GM06990 (cell line): ENCODE measurements at regions not wholly inside any gene's neighbourhood (a gene's known extent, or its start where the extent isn't known, plus 50 kb on each side); places are given as distances from the start of the nearest gene placed in this dataset.

Experiments used
- DNase-seq: peaks from one replicate; pipeline ENCODE4 v3.0.0-alpha.2; 2011; ENCODE audit not compliant: insufficient read length; ENCODE audit errors: extremely low read depth
- H3K27me3 ChIP-seq: replicated peaks from 2 replicates; pipeline ENCODE4 v1.6.0; 2011; ENCODE audit warnings: low read length; ENCODE audit not compliant: control insufficient read depth, insufficient read depth
- H3K36me3 ChIP-seq: 2 replicates; pipeline ENCODE4 v1.5.1; 2011; ENCODE audit warnings: low read length; ENCODE audit not compliant: control insufficient read depth, insufficient read depth
- H3K4me3 ChIP-seq: replicated peaks from 2 replicates; pipeline ENCODE4 v1.5.1; 2011; ENCODE audit warnings: low read depth, mild to moderate bottlenecking, control low read depth, low read length
- CTCF ChIP-seq: IDR thresholded peaks from 2 replicates; pipeline ENCODE4 v1.5.1; 2011; ENCODE audit warnings: low read length, control low read depth, mild to moderate bottlenecking, inconsistent platforms; ENCODE audit not compliant: insufficient read depth, poor library complexity, severe bottlenecking

GRCh38 chr11:105553025-105553424, 56.8 kb upstream of the GRIA4 start:
- Histone ChIP-seq H3K36me3 (no peaks in the 10 kb centered on the region), H3K27me3 (no peaks in the 10 kb centered on the region; the same call in 1 of the 2 replicates), H3K4me3 (no peak overlapping the region)
- TF ChIP-seq CTCF: no peak
- DNase-seq: no peak

- no peak for TF ChIP-seq CTCF
- Histone ChIP-seq H3K4me3 (no peak overlapping the region), H3K27me3 (no peaks in the 10 kb centered on the region; the same call in 1 of the 2 replicates), H3K36me3 (no peaks in the 10 kb centered on the region)
- no peak for DNase-seq
These were observed 61.5 kb upstream of the GRIA4 start for GRCh38 chr11:105548359-105548758.

GRCh38 chr11:105538588-105538987, 71.3 kb upstream of the GRIA4 start:
- H3K27me3 ChIP-seq: no peaks in the 10 kb centered on the region
- TF ChIP-seq CTCF: no peak
- DNase-seq: no peak

GRCh38 chr11:105537531-105537930, 72.3 kb upstream of the GRIA4 start:
- no peak for TF ChIP-seq CTCF
- Histone ChIP-seq H3K36me3 (no peaks in the 10 kb centered on the region), H3K27me3 (no peaks in the 10 kb centered on the region), H3K4me3 (no peak overlapping the region)
- no peak for DNase-seq

More at GRCh38 chr11:105538588-105538987, 71.3 kb upstream of the GRIA4 start:
- H3K4me3 ChIP-seq: no peak overlapping the region
- no peaks in the 10 kb centered on the region for H3K36me3 ChIP-seq

- H3K27me3 ChIP-seq: no peaks in the 10 kb centered on the region
- no peaks in the 10 kb centered on the region for H3K36me3 ChIP-seq
- DNase-seq: no peak
- H3K4me3 ChIP-seq: no peak overlapping the region
- no peak for TF ChIP-seq CTCF
These were observed 85.6 kb upstream of the GRIA4 start for GRCh38 chr11:105524286-105524685.

- DNase-seq: no peak
- no peaks in the 10 kb centered on the region for H3K27me3 ChIP-seq
- no peak overlapping the region for H3K4me3 ChIP-seq
- H3K36me3 ChIP-seq: no peaks in the 10 kb centered on the region
- no peak for TF ChIP-seq CTCF
These were observed 89.0 kb upstream of the GRIA4 start for GRCh38 chr11:105520706-105521345.
